Spleen (tissue), 7 donors: ENCODE measurements at regions not wholly inside any gene's neighbourhood (a gene's known extent, or its start where the extent isn't known, plus 50 kb on each side); places are given as distances from the start of the nearest gene placed in this dataset.

Experiments
- CTCF ChIP-seq, 11 experiments: fragments of 200-600 bp in 7 of 11; fragments of 450-650 bp in 4 of 11; sonication (generic) in 4 of 11; IDR thresholded peaks in 8 of 11; conservative IDR thresholded peaks in 3 of 11; 1 replicate in 7 of 11; 2 replicates in 4 of 11; pipeline versions ENCODE4 v1.4.0 to v1.8.0; 2016 to 2021; ENCODE audit warnings: antibody characterized with exemption in 11 of 11, inconsistent platforms in 4 of 11, mild to moderate bottlenecking in 1 of 11
- POLR2A ChIP-seq, 3 donors: fragments of 450-650 bp; IDR thresholded peaks; one replicate each; pipeline ENCODE4 v1.5.1; 2017; ENCODE audit warnings: antibody characterized with exemption in 3 of 3, mild to moderate bottlenecking in 1 of 3
- POLR2AphosphoS5 ChIP-seq, 3 donors: sonication (generic); formaldehyde crosslinking; IDR thresholded peaks; one replicate each; pipeline ENCODE4 v1.5.1; 2017; ENCODE audit warnings: antibody characterized with exemption in 3 of 3
- donor health status: DM: no; HTN: no; CAD: no; lungs with moderate emphysema.
- donor health status: DM: no; HTN: no; CAD: no.
- donor health status: DM: no; HTN: no; CAD: no.

GRCh38 chr6:34608321-34609091 is 52.4 kb upstream of the SPDEF start:
- TF ChIP-seq CTCF (IDR thresholded peaks at IDR 0.05 in 8 of 11, conservative IDR thresholded peaks at IDR 0.05 in 3 of 11) (no peak), POLR2A (IDR thresholded peaks at IDR 0.05) (no peak), POLR2AphosphoS5 (IDR thresholded peaks at IDR 0.05) (no peak)
